Neural progenitor cell (in vitro differentiated cells): ENCODE measurements at regions not wholly inside any gene's neighbourhood (a gene's known extent, or its start where the extent isn't known, plus 50 kb on each side); places are given as distances from the start of the nearest gene placed in this dataset.

Experiments used
- DNase-seq: peaks from one replicate; pipeline ENCODE4 v3.0.0-alpha.2; 2016; ENCODE audit warnings: low spot score
- H2AFZ ChIP-seq: fragments of 200-600 bp; sonication (generic); replicated peaks from 2 replicates; pipeline ENCODE4 v1.6.1; 2016; ENCODE audit warnings: antibody characterized with exemption
- H3F3A ChIP-seq: fragments of 200-600 bp; sonication (generic); 2 replicates; pipeline ENCODE4 v1.6.1; 2016; ENCODE audit warnings: antibody characterized with exemption, low read depth
- H3K27ac ChIP-seq: fragments of 200-600 bp; sonication (generic); 2 replicates; pipeline ENCODE4 v1.5.1; 2016; ENCODE audit warnings: mild to moderate bottlenecking
- H3K27me3 ChIP-seq: fragments of 200-600 bp; sonication (generic); 2 replicates; pipeline ENCODE4 v1.6.1; 2016; ENCODE audit warnings: mild to moderate bottlenecking, moderate library complexity
- H3K36me3 ChIP-seq: fragments of 200-600 bp; sonication (generic); 2 replicates; pipeline ENCODE4 v1.5.1; 2016
- H3K4me1 ChIP-seq: fragments of 200-600 bp; sonication (generic); 2 replicates; pipeline ENCODE4 v1.6.1; 2016; ENCODE audit warnings: mixed run types
- H3K4me2 ChIP-seq: fragments of 200-600 bp; sonication (generic); 2 replicates; pipeline ENCODE4 v1.6.1; 2016
- H3K4me3 ChIP-seq: fragments of 200-600 bp; sonication (generic); 2 replicates; pipeline ENCODE4 v1.5.1; 2016
- H3K79me2 ChIP-seq: fragments of 200-600 bp; sonication (generic); 2 replicates; pipeline ENCODE4 v1.6.1; 2016; ENCODE audit warnings: low read depth
- H3K9ac ChIP-seq: fragments of 200-600 bp; sonication (generic); 2 replicates; pipeline ENCODE4 v1.6.1; 2016
- H3K9me3 ChIP-seq: fragments of 200-600 bp; sonication (generic); 2 replicates; pipeline ENCODE4 v1.5.1; 2016; ENCODE audit warnings: low read depth
- H4K20me1 ChIP-seq: fragments of 200-600 bp; sonication (generic); 2 replicates; pipeline ENCODE4 v1.6.1; 2016; ENCODE audit warnings: low read depth
- H3K27ac Mint-ChIP-seq: 3 replicates; pipeline ENCODE4 v1.8.0; 2021; ENCODE audit warnings: mixed read lengths
- H3K27me3 Mint-ChIP-seq: 2 replicates; pipeline ENCODE4 v1.8.0; 2022; ENCODE audit warnings: low read depth, mild to moderate bottlenecking, inconsistent platforms, moderate library complexity, mixed read lengths; ENCODE audit not compliant: insufficient read depth
- H3K36me3 Mint-ChIP-seq: 3 replicates; pipeline ENCODE4 v1.8.0; 2021; ENCODE audit warnings: mixed read lengths
- H3K4me1 Mint-ChIP-seq: 3 replicates; pipeline ENCODE4 v1.8.0; 2021; ENCODE audit warnings: mixed read lengths
- H3K4me3 Mint-ChIP-seq: 3 replicates; pipeline ENCODE4 v1.8.0; 2021; ENCODE audit warnings: mild to moderate bottlenecking, moderate library complexity, mixed read lengths
- H3K9me3 Mint-ChIP-seq: 3 replicates; pipeline ENCODE4 v1.8.0; 2020; ENCODE audit warnings: mixed read lengths
- EZH2 ChIP-seq: fragments of 200-600 bp; sonication (generic); IDR thresholded peaks from 2 replicates; pipeline ENCODE4 v1.6.1; 2017; ENCODE audit warnings: antibody characterized with exemption, mild to moderate bottlenecking, moderate library complexity
- EZH2phosphoT487 ChIP-seq: fragments of 200-600 bp; sonication (generic); IDR thresholded peaks from 2 replicates; pipeline ENCODE4 v1.6.1; 2017; ENCODE audit warnings: antibody characterized with exemption
- TF ChIP-seq, protein P1 (sequence below): fragments of 200-600 bp; sonication (generic); IDR thresholded peaks from 2 replicates; pipeline ENCODE4 v1.5.1; 2017; ENCODE audit warnings: antibody characterized with exemption, mild to moderate bottlenecking

GRCh38 chr7:82672078-82672477 lies 228.5 kb upstream of the CACNA2D1 start:
- H3F3A ChIP-seq: no peaks in the 10 kb centered on the region
- no peak overlapping the region for H3K4me2 ChIP-seq
- no peaks in the 10 kb centered on the region for H3K79me2 ChIP-seq
- no peaks in the 10 kb centered on the region for H3K4me1 ChIP-seq
- H3K27ac ChIP-seq: no peak overlapping the region
- no peak overlapping the region for H3K9ac ChIP-seq
- no peaks in the 10 kb centered on the region for H3K9me3 ChIP-seq
- H3K27me3 Mint-ChIP-seq: no peaks in the 10 kb centered on the region
- no peaks in the 10 kb centered on the region for H3K9me3 Mint-ChIP-seq
- no peak overlapping the region for H3K27ac Mint-ChIP-seq
- DNase-seq: no peak
- no peaks in the 10 kb centered on the region for H3K4me1 Mint-ChIP-seq
- H2AFZ ChIP-seq: no peak overlapping the region
- TF ChIP-seq EZH2 (no peak), EZH2phosphoT487 (no peak)
- TF ChIP-seq, protein P1, sequence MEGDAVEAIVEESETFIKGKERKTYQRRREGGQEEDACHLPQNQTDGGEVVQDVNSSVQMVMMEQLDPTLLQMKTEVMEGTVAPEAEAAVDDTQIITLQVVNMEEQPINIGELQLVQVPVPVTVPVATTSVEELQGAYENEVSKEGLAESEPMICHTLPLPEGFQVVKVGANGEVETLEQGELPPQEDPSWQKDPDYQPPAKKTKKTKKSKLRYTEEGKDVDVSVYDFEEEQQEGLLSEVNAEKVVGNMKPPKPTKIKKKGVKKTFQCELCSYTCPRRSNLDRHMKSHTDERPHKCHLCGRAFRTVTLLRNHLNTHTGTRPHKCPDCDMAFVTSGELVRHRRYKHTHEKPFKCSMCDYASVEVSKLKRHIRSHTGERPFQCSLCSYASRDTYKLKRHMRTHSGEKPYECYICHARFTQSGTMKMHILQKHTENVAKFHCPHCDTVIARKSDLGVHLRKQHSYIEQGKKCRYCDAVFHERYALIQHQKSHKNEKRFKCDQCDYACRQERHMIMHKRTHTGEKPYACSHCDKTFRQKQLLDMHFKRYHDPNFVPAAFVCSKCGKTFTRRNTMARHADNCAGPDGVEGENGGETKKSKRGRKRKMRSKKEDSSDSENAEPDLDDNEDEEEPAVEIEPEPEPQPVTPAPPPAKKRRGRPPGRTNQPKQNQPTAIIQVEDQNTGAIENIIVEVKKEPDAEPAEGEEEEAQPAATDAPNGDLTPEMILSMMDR: no peak
- H3K36me3 ChIP-seq: no peaks in the 10 kb centered on the region
- no peaks in the 10 kb centered on the region for H4K20me1 ChIP-seq
- H3K4me3 Mint-ChIP-seq: no peak overlapping the region
- H3K36me3 Mint-ChIP-seq: no peaks in the 10 kb centered on the region
- H3K4me3 ChIP-seq: no peak overlapping the region
- no peaks in the 10 kb centered on the region for H3K27me3 ChIP-seq

- TF ChIP-seq EZH2phosphoT487 (no peak), EZH2 (no peak)
- TF ChIP-seq, protein P1: no peak
- H4K20me1 ChIP-seq: no peaks in the 10 kb centered on the region
Measured at GRCh38 chr7:82669141-82669540, 225.6 kb upstream of the CACNA2D1 start.

DNA sequence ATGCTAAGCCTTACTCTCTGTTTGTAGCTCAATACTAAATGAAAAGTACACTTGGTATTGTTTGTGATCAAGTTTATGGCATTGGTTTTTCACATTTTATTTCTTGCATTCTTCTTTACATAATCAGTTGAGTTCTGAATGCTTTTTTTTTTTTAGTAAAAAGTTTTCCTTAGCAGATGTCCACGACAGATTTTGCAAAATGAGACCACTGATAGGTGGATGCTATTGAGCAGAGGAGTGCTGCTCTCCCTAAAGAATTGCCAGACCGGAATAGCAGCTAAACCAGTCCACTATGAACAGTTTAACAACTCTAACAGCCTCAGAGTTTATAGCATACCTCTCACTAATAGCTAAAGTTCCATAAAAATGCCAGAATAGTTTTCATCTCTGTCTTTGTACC lies 225.1 kb upstream of the CACNA2D1 start:
- Histone ChIP-seq H3K36me3 (no peaks in the 10 kb centered on the region), H3K9ac (no peak overlapping the region), H3K4me3 (no peak overlapping the region), H3F3A (no peaks in the 10 kb centered on the region), H3K27ac (no peak overlapping the region), H2AFZ (no peak overlapping the region), H3K4me1 (no peaks in the 10 kb centered on the region), H3K27me3 (no peaks in the 10 kb centered on the region), H3K79me2 (no peaks in the 10 kb centered on the region), H3K4me2 (no peak overlapping the region), H3K9me3 (no peaks in the 10 kb centered on the region), H4K20me1 (no peaks in the 10 kb centered on the region)
- H3K9me3 Mint-ChIP-seq: no peaks in the 10 kb centered on the region
- H3K4me1 Mint-ChIP-seq: no peaks in the 10 kb centered on the region
- H3K36me3 Mint-ChIP-seq: no peaks in the 10 kb centered on the region
- no peak for DNase-seq
- no peak for TF ChIP-seq EZH2phosphoT487
- TF ChIP-seq, protein P1: no peak
- TF ChIP-seq EZH2: no peak
- H3K27me3 Mint-ChIP-seq: no peaks in the 10 kb centered on the region
- H3K27ac Mint-ChIP-seq: no peak overlapping the region
- no peak overlapping the region for H3K4me3 Mint-ChIP-seq

More at GRCh38 chr7:82669141-82669540, 225.6 kb upstream of the CACNA2D1 start:
- H3K4me3 Mint-ChIP-seq: no peak overlapping the region
- Histone ChIP-seq H3K27me3 (no peaks in the 10 kb centered on the region), H3K9me3 (no peaks in the 10 kb centered on the region), H3K4me3 (no peak overlapping the region), H3K79me2 (no peaks in the 10 kb centered on the region), H3K4me1 (no peaks in the 10 kb centered on the region), H2AFZ (no peak overlapping the region), H3K36me3 (no peaks in the 10 kb centered on the region), H3F3A (no peaks in the 10 kb centered on the region), H3K9ac (no peak overlapping the region), H3K27ac (no peak overlapping the region), H3K4me2 (no peak overlapping the region)
- DNase-seq: no peak
- no peaks in the 10 kb centered on the region for H3K4me1 Mint-ChIP-seq
- H3K27me3 Mint-ChIP-seq: no peaks in the 10 kb centered on the region
- no peaks in the 10 kb centered on the region for H3K36me3 Mint-ChIP-seq
- no peaks in the 10 kb centered on the region for H3K9me3 Mint-ChIP-seq
- no peak overlapping the region for H3K27ac Mint-ChIP-seq
